ENCODE measurements at regions not wholly inside any gene's neighbourhood (a gene's known extent, or its start where the extent isn't known, plus 50 kb on each side); places are given as distances from the start of the nearest gene placed in this dataset.
"Not testable (repeated sequence)": the region's sequence is repeated elsewhere in the genome, so short reads cannot be mapped to it uniquely, and the experiment has no call there.

DNA sequence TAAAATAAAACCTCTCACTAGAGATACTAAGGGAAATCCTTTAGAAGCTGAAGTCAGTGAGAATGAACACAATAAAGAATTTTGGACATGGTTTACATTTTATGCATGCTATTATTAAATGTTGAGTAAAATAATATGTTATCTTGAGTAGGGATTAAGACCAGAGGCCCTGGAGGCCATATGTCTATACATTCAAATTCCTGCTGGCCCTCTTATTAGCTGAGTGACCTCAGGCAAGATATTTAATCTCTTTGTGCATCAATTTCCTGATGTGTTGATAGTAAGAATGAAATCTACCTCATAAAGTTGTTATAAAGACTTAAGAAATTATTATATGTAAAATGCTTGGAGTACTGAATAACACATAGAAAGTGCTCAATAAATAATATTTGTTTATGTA, 281.1 kb upstream of the KLF4 start:
- no peaks in the 10 kb centered on the region for H3K27me3 Mint-ChIP-seq
- no peaks in the 10 kb centered on the region for H3K36me3 Mint-ChIP-seq (ENCODE audit: low read depth)
- no peak overlapping the region for H3K4me3 Mint-ChIP-seq
- peaks cover 6% of the 10 kb centered on the region for H3K4me1 Mint-ChIP-seq
- TF ChIP-seq, protein P1, sequence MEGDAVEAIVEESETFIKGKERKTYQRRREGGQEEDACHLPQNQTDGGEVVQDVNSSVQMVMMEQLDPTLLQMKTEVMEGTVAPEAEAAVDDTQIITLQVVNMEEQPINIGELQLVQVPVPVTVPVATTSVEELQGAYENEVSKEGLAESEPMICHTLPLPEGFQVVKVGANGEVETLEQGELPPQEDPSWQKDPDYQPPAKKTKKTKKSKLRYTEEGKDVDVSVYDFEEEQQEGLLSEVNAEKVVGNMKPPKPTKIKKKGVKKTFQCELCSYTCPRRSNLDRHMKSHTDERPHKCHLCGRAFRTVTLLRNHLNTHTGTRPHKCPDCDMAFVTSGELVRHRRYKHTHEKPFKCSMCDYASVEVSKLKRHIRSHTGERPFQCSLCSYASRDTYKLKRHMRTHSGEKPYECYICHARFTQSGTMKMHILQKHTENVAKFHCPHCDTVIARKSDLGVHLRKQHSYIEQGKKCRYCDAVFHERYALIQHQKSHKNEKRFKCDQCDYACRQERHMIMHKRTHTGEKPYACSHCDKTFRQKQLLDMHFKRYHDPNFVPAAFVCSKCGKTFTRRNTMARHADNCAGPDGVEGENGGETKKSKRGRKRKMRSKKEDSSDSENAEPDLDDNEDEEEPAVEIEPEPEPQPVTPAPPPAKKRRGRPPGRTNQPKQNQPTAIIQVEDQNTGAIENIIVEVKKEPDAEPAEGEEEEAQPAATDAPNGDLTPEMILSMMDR (IDR thresholded peaks at IDR 0.05) = no peak
- H3K9me3 Mint-ChIP-seq = peaks cover 17% of the 10 kb centered on the region
- ChIA-PET POLR2A (no interaction called here), CTCF (no interaction called here)
- ATAC-seq (ENCODE audit: low read depth) (no peak), DNase-seq (no peak)
- no peak overlapping the region for H3K27ac Mint-ChIP-seq
- intact Hi-C loops (cut with micrococcal nuclease) = no loop called here

DNA sequence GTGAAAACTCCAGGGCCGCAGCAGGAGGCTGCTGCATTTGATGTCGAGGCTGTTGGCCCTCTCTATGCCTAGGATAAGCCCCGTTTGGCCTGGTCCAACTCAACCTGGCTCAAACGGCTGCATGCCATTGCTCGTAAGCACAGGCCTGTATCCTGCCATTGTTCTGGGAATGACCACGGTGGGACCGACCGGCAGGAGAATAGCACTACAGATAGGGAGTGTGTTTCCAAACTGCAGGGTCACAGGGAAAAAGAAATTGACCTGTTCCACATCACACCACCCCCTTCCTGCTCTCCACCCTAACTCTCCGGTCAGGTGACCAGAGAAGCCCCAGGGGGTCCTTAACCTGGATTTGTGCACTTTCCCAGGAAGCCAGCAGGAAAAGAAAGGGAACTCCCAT, 278.7 kb upstream of the KLF4 start:
- no peak for ATAC-seq (ENCODE audit: low read depth)
- DNase-seq = no peak
- CTCF ChIA-PET = no interaction called here
- Mint-ChIP-seq H3K36me3 (ENCODE audit: low read depth) (no peaks in the 10 kb centered on the region), H3K4me3 (no peak overlapping the region), H3K9me3 (peaks cover 15% of the 10 kb centered on the region), H3K4me1 (no peaks in the 10 kb centered on the region), H3K27ac (no peak overlapping the region), H3K27me3 (no peaks in the 10 kb centered on the region)
- TF ChIP-seq, protein P1 (IDR thresholded peaks at IDR 0.05) = no peak
- POLR2A ChIA-PET = no interaction called here
- intact Hi-C loops (cut with micrococcal nuclease) = no loop called here

DNA sequence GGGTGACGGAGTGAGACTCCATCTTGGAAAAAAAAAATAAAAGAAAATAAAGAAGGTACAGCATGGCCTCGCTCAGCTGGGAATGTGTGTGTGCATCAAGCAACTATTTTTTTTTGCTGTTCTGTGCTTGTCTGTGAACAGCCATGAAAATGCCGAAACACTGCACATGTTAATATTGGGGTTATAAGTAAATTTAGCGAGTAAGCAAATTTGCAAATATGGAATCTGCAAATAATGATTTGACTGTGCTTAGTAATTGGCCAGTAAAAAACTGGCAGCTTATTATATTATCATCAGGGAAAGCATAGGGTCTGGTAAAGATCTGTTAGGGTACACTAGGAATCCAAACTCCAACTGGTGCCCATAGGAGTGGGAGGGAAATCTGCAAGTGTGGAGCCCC, 278.1 kb upstream of the KLF4 start:
- no peaks in the 10 kb centered on the region for H3K36me3 Mint-ChIP-seq (ENCODE audit: low read depth)
- POLR2A ChIA-PET = no interaction called here
- CTCF ChIA-PET = no interaction called here
- intact Hi-C loops (cut with micrococcal nuclease) = no loop called here
- ATAC-seq (ENCODE audit: low read depth) (no peak), DNase-seq (no peak)
- H3K27ac Mint-ChIP-seq = no peak overlapping the region
- H3K4me1 Mint-ChIP-seq = no peaks in the 10 kb centered on the region
- no peak overlapping the region for H3K4me3 Mint-ChIP-seq
- no peaks in the 10 kb centered on the region for H3K27me3 Mint-ChIP-seq
- peaks cover 13% of the 10 kb centered on the region for H3K9me3 Mint-ChIP-seq
- TF ChIP-seq, protein P1 (IDR thresholded peaks at IDR 0.05) = no peak

GRCh38 chr9:107763469-107763868, 273.9 kb upstream of the KLF4 start:
- H3K27me3 Mint-ChIP-seq; POLR2A ChIA-PET; H3K4me3 Mint-ChIP-seq; H3K27ac Mint-ChIP-seq; H3K4me1 Mint-ChIP-seq; CTCF ChIA-PET; DNase-seq; intact Hi-C loops (cut with micrococcal nuclease); H3K9me3 Mint-ChIP-seq; ATAC-seq (ENCODE audit: low read depth); H3K36me3 Mint-ChIP-seq (ENCODE audit: low read depth): not testable (repeated sequence)

DNA sequence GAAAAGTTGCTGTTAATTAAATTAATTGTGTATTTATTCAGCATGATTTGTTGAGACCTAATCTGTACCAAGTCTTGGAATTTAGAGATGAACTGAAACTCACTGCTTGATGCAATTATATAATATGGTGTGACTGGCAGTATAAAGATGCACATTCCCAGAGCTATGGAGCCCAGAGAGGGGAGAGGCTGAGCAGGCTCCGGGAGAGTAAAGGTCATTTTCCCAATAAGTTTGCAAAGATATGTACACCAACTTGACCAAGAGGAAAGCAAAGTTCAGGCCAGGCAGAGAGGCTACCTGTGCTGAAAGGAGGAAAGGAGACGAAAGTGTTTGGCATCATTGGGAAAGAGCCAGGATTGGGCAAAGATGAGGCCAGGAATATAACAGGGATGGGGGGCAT, 271.7 kb upstream of the KLF4 start:
- no peaks in the 10 kb centered on the region for H3K27me3 Mint-ChIP-seq
- H3K4me3 Mint-ChIP-seq = no peak overlapping the region
- POLR2A ChIA-PET = no interaction called here
- CTCF ChIA-PET = no interaction called here
- DNase-seq (no peak), ATAC-seq (ENCODE audit: low read depth) (no peak)
- no peaks in the 10 kb centered on the region for H3K36me3 Mint-ChIP-seq (ENCODE audit: low read depth)
- TF ChIP-seq, protein P1 (IDR thresholded peaks at IDR 0.05) = no peak
- no peaks in the 10 kb centered on the region for H3K4me1 Mint-ChIP-seq
- H3K27ac Mint-ChIP-seq = no peak overlapping the region
- intact Hi-C loops (cut with micrococcal nuclease) = no loop called here
- peaks cover 5% of the 10 kb centered on the region for H3K9me3 Mint-ChIP-seq

DNA sequence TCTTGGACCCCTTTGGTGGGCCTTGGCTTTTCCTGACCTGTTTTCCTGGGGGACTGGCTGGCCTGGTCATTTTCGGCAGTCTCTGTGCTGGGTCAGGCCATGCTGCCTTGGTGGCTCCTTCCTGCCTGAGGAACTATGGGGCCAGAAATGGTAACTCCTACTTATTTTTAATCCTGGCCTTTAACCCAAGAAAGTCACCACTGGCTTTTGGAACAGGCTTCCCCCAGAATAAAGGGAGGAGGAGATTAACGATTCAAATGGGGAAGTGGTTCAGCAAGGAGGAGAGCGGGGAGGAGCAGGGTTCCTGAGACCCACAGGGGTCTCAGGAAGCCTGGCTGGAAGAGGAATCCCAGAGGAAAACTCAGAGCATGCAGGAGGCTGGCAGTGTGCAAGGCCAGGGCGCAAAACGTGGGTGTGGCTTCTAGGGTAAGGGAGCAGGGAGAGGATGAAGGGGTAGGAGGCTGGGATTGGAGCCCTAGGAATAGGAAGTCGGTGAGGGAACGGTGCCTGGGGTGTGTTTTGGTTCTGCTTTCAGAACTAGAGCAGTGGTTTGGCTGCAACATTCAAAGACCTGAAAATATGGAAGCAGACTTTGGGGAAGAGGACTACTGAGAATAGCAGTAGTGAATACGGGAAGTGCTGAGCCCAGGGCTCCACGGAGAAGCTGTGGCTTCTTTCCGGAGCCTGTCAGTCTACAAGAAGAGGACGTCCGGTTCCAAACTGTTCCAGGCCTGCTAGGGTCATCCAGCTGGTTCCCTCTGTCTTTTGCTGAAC, 271.1 kb upstream of the KLF4 start:
- DNase-seq (no peak), ATAC-seq (ENCODE audit: low read depth) (no peak)
- no peaks in the 10 kb centered on the region for H3K36me3 Mint-ChIP-seq (ENCODE audit: low read depth)
- CTCF ChIA-PET = no interaction called here
- POLR2A ChIA-PET = no interaction called here
- H3K27ac Mint-ChIP-seq = no peak overlapping the region
- no peaks in the 10 kb centered on the region for H3K27me3 Mint-ChIP-seq
- peaks cover 5% of the 10 kb centered on the region for H3K9me3 Mint-ChIP-seq
- no peak overlapping the region for H3K4me3 Mint-ChIP-seq
- TF ChIP-seq, protein P1 (IDR thresholded peaks at IDR 0.05) = no peak
- intact Hi-C loops (cut with micrococcal nuclease) = no loop called here
- no peaks in the 10 kb centered on the region for H3K4me1 Mint-ChIP-seq
